ENCODE measurements at regions not wholly inside any gene's neighbourhood (a gene's known extent, or its start where the extent isn't known, plus 50 kb on each side); places are given as distances from the start of the nearest gene placed in this dataset.
"Not testable (repeated sequence)": the region's sequence is repeated elsewhere in the genome, so short reads cannot be mapped to it uniquely, and the experiment has no call there.

GRCh38 chr11:80700386-80700785, 1259.6 kb upstream of the TENM4 start:
- no peak overlapping the region for H3K4me3 ChIP-seq (replicated peaks; ENCODE audit: low read depth, low read length)
- no peak for DNase-seq (ENCODE audit: low read depth)
- TF ChIP-seq, protein P1, sequence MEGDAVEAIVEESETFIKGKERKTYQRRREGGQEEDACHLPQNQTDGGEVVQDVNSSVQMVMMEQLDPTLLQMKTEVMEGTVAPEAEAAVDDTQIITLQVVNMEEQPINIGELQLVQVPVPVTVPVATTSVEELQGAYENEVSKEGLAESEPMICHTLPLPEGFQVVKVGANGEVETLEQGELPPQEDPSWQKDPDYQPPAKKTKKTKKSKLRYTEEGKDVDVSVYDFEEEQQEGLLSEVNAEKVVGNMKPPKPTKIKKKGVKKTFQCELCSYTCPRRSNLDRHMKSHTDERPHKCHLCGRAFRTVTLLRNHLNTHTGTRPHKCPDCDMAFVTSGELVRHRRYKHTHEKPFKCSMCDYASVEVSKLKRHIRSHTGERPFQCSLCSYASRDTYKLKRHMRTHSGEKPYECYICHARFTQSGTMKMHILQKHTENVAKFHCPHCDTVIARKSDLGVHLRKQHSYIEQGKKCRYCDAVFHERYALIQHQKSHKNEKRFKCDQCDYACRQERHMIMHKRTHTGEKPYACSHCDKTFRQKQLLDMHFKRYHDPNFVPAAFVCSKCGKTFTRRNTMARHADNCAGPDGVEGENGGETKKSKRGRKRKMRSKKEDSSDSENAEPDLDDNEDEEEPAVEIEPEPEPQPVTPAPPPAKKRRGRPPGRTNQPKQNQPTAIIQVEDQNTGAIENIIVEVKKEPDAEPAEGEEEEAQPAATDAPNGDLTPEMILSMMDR (IDR thresholded peaks at IDR 0.05; ENCODE audit: low read length, missing control alignments), result no peak

GRCh38 chr11:80699406-80700177, 1258.8 kb upstream of the TENM4 start:
- H3K4me3 ChIP-seq (replicated peaks; ENCODE audit: low read depth, low read length); DNase-seq (ENCODE audit: low read depth): not testable (repeated sequence)

GRCh38 chr11:80698637-80699036, 1257.8 kb upstream of the TENM4 start:
- TF ChIP-seq, protein P1 (IDR thresholded peaks at IDR 0.05; ENCODE audit: low read length, missing control alignments), result no peak
- no peak overlapping the region for H3K4me3 ChIP-seq (replicated peaks; ENCODE audit: low read depth, low read length)
- DNase-seq (ENCODE audit: low read depth), result no peak

DNA sequence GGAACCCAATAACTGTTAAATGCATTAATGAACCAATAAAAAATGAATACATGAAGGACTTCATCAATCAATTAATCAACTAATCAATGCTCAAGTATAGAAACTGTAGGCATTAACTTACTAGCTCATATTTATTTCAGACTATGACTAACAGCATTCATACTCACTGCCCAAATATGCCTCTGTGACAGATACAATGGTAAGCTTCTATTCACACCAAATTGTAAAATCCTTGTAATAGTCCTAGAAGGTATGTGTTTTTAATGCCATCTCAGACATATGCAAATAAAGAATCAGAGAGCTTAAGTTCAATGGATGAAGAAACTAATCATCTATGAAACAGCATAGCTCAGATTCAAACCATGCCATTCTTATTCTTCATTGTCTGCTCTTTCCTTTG, 1253.6 kb upstream of the TENM4 start:
- TF ChIP-seq, protein P1 (IDR thresholded peaks at IDR 0.05; ENCODE audit: low read length, missing control alignments), result no peak
- no peak for DNase-seq (ENCODE audit: low read depth)

DNA sequence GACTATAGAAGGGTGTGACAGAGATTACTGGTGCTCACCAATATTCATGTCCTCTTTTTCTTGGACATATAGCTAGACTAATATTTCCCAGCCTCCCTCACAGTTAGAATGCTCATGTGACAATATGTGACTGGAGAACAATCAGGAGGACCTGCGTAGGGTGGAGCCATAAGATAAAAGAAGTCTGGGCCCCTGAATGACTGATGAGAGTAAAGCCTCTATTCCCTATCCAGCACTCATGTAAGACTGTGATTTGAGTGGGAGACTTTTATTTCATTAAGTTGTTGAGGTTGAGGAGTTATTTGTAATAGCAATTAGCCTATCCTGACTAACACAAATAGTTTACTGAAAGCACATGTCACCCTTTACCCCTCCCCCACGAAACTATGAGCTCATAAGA, 1247.1 kb upstream of the TENM4 start:
- no peak for DNase-seq (ENCODE audit: low read depth)
- TF ChIP-seq, protein P1 (IDR thresholded peaks at IDR 0.05; ENCODE audit: low read length, missing control alignments), result no peak
- H3K4me3 ChIP-seq (replicated peaks; ENCODE audit: low read depth, low read length), result no peak overlapping the region

More for the DNA sequence above, 1253.6 kb upstream of the TENM4 start:
- no peak overlapping the region for H3K4me3 ChIP-seq (replicated peaks; ENCODE audit: low read depth, low read length)

DNA sequence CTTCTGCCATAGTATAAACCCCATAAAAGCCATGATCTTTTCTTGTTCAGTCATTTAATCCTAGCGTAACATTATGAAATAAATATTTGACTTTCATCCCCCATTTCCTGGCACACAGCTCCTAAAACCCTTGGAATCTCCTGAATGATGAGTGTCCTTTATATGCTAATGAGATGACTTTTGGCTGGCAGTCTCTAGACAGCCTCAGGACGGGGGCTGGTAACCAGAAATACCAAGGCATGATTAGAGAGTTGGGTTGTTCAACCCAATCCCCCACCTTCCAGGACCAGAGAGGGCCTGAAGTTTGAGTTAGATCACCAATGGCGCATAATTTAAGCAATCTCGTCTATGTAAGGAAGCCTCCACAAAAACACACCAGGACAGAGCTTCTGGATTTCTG, 1246.1 kb upstream of the TENM4 start:
- TF ChIP-seq, protein P1 (IDR thresholded peaks at IDR 0.05; ENCODE audit: low read length, missing control alignments), result no peak
- no peak overlapping the region for H3K4me3 ChIP-seq (replicated peaks; ENCODE audit: low read depth, low read length)
- DNase-seq (ENCODE audit: low read depth), result no peak

DNA sequence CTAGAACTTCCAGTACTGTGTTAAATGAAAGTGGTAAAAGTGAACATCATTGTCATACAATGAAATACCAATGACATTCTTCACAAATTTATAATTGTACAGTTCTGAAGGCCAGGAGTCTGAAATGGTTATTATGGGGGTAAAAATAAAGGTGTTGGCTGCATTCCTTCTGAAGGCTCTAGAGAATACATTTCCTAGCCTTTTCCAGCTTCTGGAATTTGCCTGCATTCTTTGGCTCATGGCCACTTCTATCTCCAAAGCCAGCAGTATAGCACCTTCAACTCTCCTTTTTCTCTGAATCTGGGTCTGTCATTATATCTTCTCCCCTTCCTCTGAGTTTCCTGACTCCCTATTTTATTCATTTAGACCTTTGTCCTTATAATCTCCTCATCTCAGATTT, 1232.7 kb upstream of the TENM4 start:
- H3K4me3 ChIP-seq (replicated peaks; ENCODE audit: low read depth, low read length), result no peak overlapping the region
- TF ChIP-seq, protein P1 (IDR thresholded peaks at IDR 0.05; ENCODE audit: low read length, missing control alignments), result no peak
- no peak for DNase-seq (ENCODE audit: low read depth)
